GM21717 (cell line): ENCODE measurements at regions not wholly inside any gene's neighbourhood (a gene's known extent, or its start where the extent isn't known, plus 50 kb on each side); places are given as distances from the start of the nearest gene placed in this dataset.
"Not testable (repeated sequence)": the region's sequence is repeated elsewhere in the genome, so short reads cannot be mapped to it uniquely, and the experiment has no call there.

Experiments
- ATAC-seq: cut with Tn5 transposase; IDR thresholded peaks from one replicate; pipeline ENCODE4 v1.9.1; 2021; ENCODE audit warnings: mild to moderate bottlenecking, moderate library complexity; ENCODE audit not compliant: unreplicated experiment

GRCh38 chr9:85344901-85345300 is 396.9 kb downstream of the AGTPBP1 start:
- ATAC-seq: no peak

GRCh38 chr9:85339338-85339737 is 402.4 kb downstream of the AGTPBP1 start:
- ATAC-seq: no peak

- no peak for ATAC-seq
Measured at GRCh38 chr9:85334228-85334627, 407.5 kb downstream of the AGTPBP1 start.

GRCh38 chr9:85332487-85332886 is 409.3 kb downstream of the AGTPBP1 start:
- ATAC-seq: no peak

GRCh38 chr9:85331626-85332025 is 410.1 kb downstream of the AGTPBP1 start:
- no peak for ATAC-seq

- no peak for ATAC-seq
Measured at GRCh38 chr9:85322592-85322991, 419.2 kb downstream of the AGTPBP1 start.

GRCh38 chr9:85321561-85321960 is 420.2 kb downstream of the AGTPBP1 start:
- no peak for ATAC-seq

GRCh38 chr9:85319936-85320656 is 421.7 kb downstream of the AGTPBP1 start:
- no peak for ATAC-seq

GRCh38 chr9:85315535-85315934 is 426.2 kb downstream of the AGTPBP1 start:
- ATAC-seq: not testable (repeated sequence)

GRCh38 chr9:85310573-85310972 is 431.2 kb downstream of the AGTPBP1 start:
- ATAC-seq: no peak

- ATAC-seq: no peak
Measured at GRCh38 chr9:85303757-85304134, 438.0 kb downstream of the AGTPBP1 start.

GRCh38 chr9:85302938-85303756 is 438.6 kb downstream of the AGTPBP1 start:
- ATAC-seq: no peak

GRCh38 chr9:85298499-85298898 is 443.3 kb downstream of the AGTPBP1 start:
- ATAC-seq: no peak

GRCh38 chr9:85295244-85295643 is 446.5 kb downstream of the AGTPBP1 start:
- not testable (repeated sequence) for ATAC-seq

- no peak for ATAC-seq
Measured at GRCh38 chr9:85292261-85292660, 449.5 kb downstream of the AGTPBP1 start.

GRCh38 chr9:85291266-85291665 is 450.5 kb downstream of the AGTPBP1 start:
- no peak for ATAC-seq

GRCh38 chr9:85290019-85290418 is 451.7 kb downstream of the AGTPBP1 start:
- ATAC-seq: no peak

- ATAC-seq: no peak
Measured at GRCh38 chr9:85289142-85289541, 452.6 kb downstream of the AGTPBP1 start.

GRCh38 chr9:85283421-85283820 is 458.3 kb downstream of the AGTPBP1 start:
- no peak for ATAC-seq

GRCh38 chr9:85278769-85279168 is 463.0 kb downstream of the AGTPBP1 start:
- no peak for ATAC-seq

- ATAC-seq: no peak
Measured at GRCh38 chr9:85276741-85277140, 465.0 kb downstream of the AGTPBP1 start.

GRCh38 chr9:85269811-85270210 is 471.9 kb downstream of the AGTPBP1 start:
- no peak for ATAC-seq
